ENCODE measurements at regions not wholly inside any gene's neighbourhood (a gene's known extent, or its start where the extent isn't known, plus 50 kb on each side); places are given as distances from the start of the nearest gene placed in this dataset.

DNA sequence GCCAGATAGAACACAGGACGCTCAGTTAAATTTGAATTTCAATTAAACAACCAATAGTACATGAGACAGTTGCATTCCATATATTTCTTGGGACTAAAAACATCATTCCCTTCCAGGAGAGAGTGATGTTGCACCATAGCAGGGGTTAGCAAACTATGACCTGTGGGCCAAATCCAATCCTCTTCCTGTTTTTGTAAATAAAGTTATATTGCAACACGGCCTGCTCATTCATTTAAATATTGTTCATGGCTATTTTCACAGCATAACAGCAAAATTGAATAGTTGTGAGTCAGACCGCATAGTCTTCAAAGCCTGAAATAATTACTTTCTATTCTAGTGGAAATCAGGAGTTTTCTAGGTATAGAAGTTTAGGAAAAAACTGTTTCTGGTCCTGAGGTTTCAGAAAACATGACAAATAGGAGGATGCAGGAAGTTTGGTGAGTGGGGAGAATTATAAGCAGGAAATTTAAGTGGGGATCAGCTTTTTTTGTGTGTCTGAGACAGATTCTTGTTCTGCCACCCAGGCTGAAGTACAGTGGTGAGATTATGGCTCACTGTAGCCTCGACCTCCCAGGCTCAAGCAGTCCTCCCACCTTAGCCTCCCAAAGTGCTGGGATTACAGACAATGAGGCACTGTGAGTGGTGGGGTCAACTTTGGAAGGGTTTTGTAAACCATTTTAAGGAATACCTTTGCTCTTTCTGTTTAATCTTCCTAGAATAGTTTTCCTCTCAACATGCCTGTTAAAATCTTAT, 131.5 kb downstream of the SOCS6 start (continued):
- TF ChIP-seq ARID5B (CRISPR knock-in tag; IDR thresholded peaks at IDR 0.05) (peak; percentile 90), GABPB1 (CRISPR knock-in tag; IDR thresholded peaks at IDR 0.05) (peak; percentile 55), GABPA (IDR thresholded peaks at IDR 0.05; ENCODE audit: low read depth, low read length) (no peak), GABPA (CRISPR knock-in tag; IDR thresholded peaks at IDR 0.05; ENCODE audit: low read depth) (peak; percentile 32; the same call in 1 of the 2 replicates), TEAD3 (CRISPR knock-in tag; optimal IDR thresholded peaks at IDR 0.05; ENCODE audit: borderline replicate concordance) (peak; percentile 69), ZNF710 (CRISPR knock-in tag; IDR thresholded peaks at IDR 0.05; ENCODE audit: borderline replicate concordance) (0 out of 2 replicates have a peak, but pooled peaks have one; percentile 49), EP300 (IDR thresholded peaks at IDR 0.05; ENCODE audit: low read depth in 2 of 2, low read length in 2 of 2) (peak in 1 of 2 experiments; percentile 86; a peak in 2 of 4 replicates), EP300 (CRISPR knock-in tag; IDR thresholded peaks at IDR 0.05; ENCODE audit: borderline replicate concordance) (peak; percentile 56; the same call in 1 of the 2 replicates), REST (IDR thresholded peaks at IDR 0.05; ENCODE audit: borderline replicate concordance in 1 of 2, low read depth in 1 of 2, low read length in 2 of 2) (peak in 1 of 2 experiments; percentile 37; a peak in 1 of 4 replicates), SATB2 (CRISPR knock-in tag; IDR thresholded peaks at IDR 0.05) (no peak), FOXO1 (CRISPR knock-in tag; IDR thresholded peaks at IDR 0.05) (peak; percentile 85), SSRP1 (CRISPR knock-in tag; IDR thresholded peaks at IDR 0.05) (no peak), HNF1B (CRISPR knock-in tag; IDR thresholded peaks at IDR 0.05) (no peak), CREBL2 (CRISPR knock-in tag; IDR thresholded peaks at IDR 0.05; ENCODE audit: borderline replicate concordance) (no peak)
- TF ChIP-seq, protein P1, sequence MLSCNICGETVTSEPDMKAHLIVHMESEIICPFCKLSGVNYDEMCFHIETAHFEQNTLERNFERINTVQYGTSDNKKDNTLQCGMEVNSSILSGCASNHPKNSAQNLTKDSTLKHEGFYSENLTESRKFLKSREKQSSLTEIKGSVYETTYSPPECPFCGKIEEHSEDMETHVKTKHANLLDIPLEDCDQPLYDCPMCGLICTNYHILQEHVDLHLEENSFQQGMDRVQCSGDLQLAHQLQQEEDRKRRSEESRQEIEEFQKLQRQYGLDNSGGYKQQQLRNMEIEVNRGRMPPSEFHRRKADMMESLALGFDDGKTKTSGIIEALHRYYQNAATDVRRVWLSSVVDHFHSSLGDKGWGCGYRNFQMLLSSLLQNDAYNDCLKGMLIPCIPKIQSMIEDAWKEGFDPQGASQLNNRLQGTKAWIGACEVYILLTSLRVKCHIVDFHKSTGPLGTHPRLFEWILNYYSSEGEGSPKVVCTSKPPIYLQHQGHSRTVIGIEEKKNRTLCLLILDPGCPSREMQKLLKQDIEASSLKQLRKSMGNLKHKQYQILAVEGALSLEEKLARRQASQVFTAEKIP (CRISPR knock-in tag; IDR thresholded peaks at IDR 0.05; ENCODE audit: borderline replicate concordance) = no peak

Measured in HepG2 (cell line).